ENCODE measurements at regions not wholly inside any gene's neighbourhood (a gene's known extent, or its start where the extent isn't known, plus 50 kb on each side); places are given as distances from the start of the nearest gene placed in this dataset.

DNA sequence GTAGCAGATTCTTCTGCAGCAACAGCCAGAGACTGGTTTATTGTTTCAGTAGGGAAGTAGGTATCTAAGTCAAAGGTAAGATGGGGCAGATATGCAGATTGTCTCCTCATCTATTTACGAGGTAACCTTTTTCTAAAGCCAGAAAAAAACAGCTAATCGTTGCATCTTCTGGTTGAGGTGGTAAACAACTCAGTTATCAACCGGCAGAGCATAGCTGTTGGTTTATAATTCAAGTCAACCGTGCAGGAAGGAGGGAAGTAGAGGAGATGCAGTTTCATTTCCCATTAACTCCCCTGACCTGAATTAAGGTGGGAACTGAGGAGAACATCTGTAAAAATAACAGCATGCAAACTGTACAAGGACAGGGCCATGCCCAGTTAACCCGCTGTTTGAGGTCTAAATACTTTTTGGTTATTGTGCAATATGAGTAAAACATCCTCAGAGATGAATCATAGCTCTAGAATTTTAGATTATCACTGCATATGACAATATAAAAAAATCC, 156.5 kb upstream of the ITGB1 start:
- Mint-ChIP-seq H3K36me3 (no peaks in the 10 kb centered on the region), H3K9me3 (no peaks in the 10 kb centered on the region), H3K27ac (no peak overlapping the region), H3K27me3 (ENCODE audit: low read depth in 3 of 3) (peaks cover 3 to 6% (median 6%) of the 10 kb centered on the region in 3 donors), H3K4me3 (no peak overlapping the region), H3K4me1 (peaks cover 2% of the 10 kb centered on the region)
- H3K27ac ChIP-seq (ENCODE audit: low read depth in 1 of 2, low read length in 2 of 2): no peak overlapping the region
- H3K79me2 ChIP-seq (ENCODE audit: insufficient read depth, low read length): no peaks in the 10 kb centered on the region
- H3K9ac ChIP-seq (ENCODE audit: insufficient read depth, low read length, poor library complexity, severe bottlenecking): no peak overlapping the region
- DNase-seq: no peak
- no CpG with 5 or more reads among the region's 5 CpGs for WGBS (ENCODE audit: insufficient coverage)
- intact Hi-C loops (cut with micrococcal nuclease): no loop called here
- H3K9me3 ChIP-seq (replicated peaks in 1 of 2; ENCODE audit: control insufficient read depth in 1 of 2, insufficient read depth in 1 of 2, low read length in 2 of 2): no peaks in the 10 kb centered on the region
- H3K36me3 ChIP-seq (replicated peaks in 1 of 2; ENCODE audit: control insufficient read depth in 1 of 2, insufficient read depth in 2 of 2, low read length in 2 of 2): no peaks in the 10 kb centered on the region
- no peak overlapping the region for H3K4me2 ChIP-seq (replicated peaks; ENCODE audit: extremely low read depth, low read length, poor library complexity, severe bottlenecking)
- TF ChIP-seq CTCF (IDR thresholded peaks at IDR 0.05): no peak
- no peak overlapping the region for H3K4me3 ChIP-seq (replicated peaks in 1 of 3; ENCODE audit: low read depth in 2 of 3, low read length in 3 of 3)
- H3K4me1 ChIP-seq (ENCODE audit: control insufficient read depth in 1 of 2, insufficient read depth in 2 of 2, low read length in 2 of 2): no peaks in the 10 kb centered on the region
- H3K27me3 ChIP-seq (ENCODE audit: control insufficient read depth in 2 of 2, insufficient read depth in 2 of 2, low read length in 2 of 2): no peaks in the 10 kb centered on the region
- H4K20me1 ChIP-seq (ENCODE audit: insufficient read depth, low read length): no peaks in the 10 kb centered on the region
- no peak overlapping the region for H2AFZ ChIP-seq (ENCODE audit: insufficient read depth, low read depth, low read length, poor library complexity, severe bottlenecking)

DNA sequence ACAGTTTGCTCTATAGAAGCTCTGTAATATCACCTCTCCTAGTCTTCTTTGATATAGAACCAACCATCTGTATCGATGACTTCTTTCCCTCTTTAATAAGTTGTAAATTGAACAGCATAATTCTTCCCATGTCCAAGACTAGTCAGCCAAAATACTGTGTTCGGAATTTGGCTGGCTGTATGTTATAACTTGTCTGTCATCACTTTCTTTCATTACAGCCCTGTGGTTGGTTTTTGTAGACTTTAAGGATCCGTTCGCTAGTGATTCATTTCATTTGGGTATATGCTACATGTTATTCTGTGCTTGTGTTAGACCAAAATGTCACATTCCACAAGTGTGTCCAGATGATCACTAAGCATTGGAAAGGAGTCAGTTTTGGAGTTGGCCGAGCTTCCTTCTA, 155.4 kb upstream of the ITGB1 start:
- H3K9me3 Mint-ChIP-seq: no peaks in the 10 kb centered on the region
- H3K27me3 Mint-ChIP-seq (ENCODE audit: low read depth in 3 of 3): peaks cover 3 to 6% (median 6%) of the 10 kb centered on the region in 3 donors
- no peak overlapping the region for H3K4me3 ChIP-seq (replicated peaks in 1 of 3; ENCODE audit: low read depth in 2 of 3, low read length in 3 of 3)
- H3K4me3 Mint-ChIP-seq: no peak overlapping the region
- H3K4me1 Mint-ChIP-seq: peaks cover 2% of the 10 kb centered on the region
- no peaks in the 10 kb centered on the region for H3K36me3 ChIP-seq (replicated peaks in 1 of 2; ENCODE audit: control insufficient read depth in 1 of 2, insufficient read depth in 2 of 2, low read length in 2 of 2)
- DNase-seq: no peak
- H3K4me2 ChIP-seq (replicated peaks; ENCODE audit: extremely low read depth, low read length, poor library complexity, severe bottlenecking): no peak overlapping the region
- no peak for TF ChIP-seq CTCF (IDR thresholded peaks at IDR 0.05)
- no peak overlapping the region for H3K27ac ChIP-seq (ENCODE audit: low read depth in 1 of 2, low read length in 2 of 2)
- no peak overlapping the region for H2AFZ ChIP-seq (ENCODE audit: insufficient read depth, low read depth, low read length, poor library complexity, severe bottlenecking)
- H3K36me3 Mint-ChIP-seq: no peaks in the 10 kb centered on the region
- no peak overlapping the region for H3K27ac Mint-ChIP-seq
- H3K27me3 ChIP-seq (ENCODE audit: control insufficient read depth in 2 of 2, insufficient read depth in 2 of 2, low read length in 2 of 2): no peaks in the 10 kb centered on the region
- H3K79me2 ChIP-seq (ENCODE audit: insufficient read depth, low read length): no peaks in the 10 kb centered on the region
- H4K20me1 ChIP-seq (ENCODE audit: insufficient read depth, low read length): no peaks in the 10 kb centered on the region
- H3K9me3 ChIP-seq (replicated peaks in 1 of 2; ENCODE audit: control insufficient read depth in 1 of 2, insufficient read depth in 1 of 2, low read length in 2 of 2): no peaks in the 10 kb centered on the region
- WGBS (ENCODE audit: insufficient coverage): no CpG with 5 or more reads among the region's 5 CpGs
- H3K4me1 ChIP-seq (ENCODE audit: control insufficient read depth in 1 of 2, insufficient read depth in 2 of 2, low read length in 2 of 2): no peaks in the 10 kb centered on the region
- H3K9ac ChIP-seq (ENCODE audit: insufficient read depth, low read length, poor library complexity, severe bottlenecking): no peak overlapping the region
- intact Hi-C loops (cut with micrococcal nuclease): no loop called here

All from CD14-positive monocyte (primary cell).